NCI-H524 treated with DMSO at 0.1 percent for 48 hours (cell line): ENCODE measurements at regions not wholly inside any gene's neighbourhood (a gene's known extent, or its start where the extent isn't known, plus 50 kb on each side); places are given as distances from the start of the nearest gene placed in this dataset.
"Not testable (repeated sequence)": the region's sequence is repeated elsewhere in the genome, so short reads cannot be mapped to it uniquely, and the experiment has no call there.

ENCODE experiments used
- DNase-seq: peaks from one replicate; lab custom pipeline; 2025; lab: John Stamatoyannopoulos, UW

GRCh38 chr17:53765609-53766008 lies 57.1 kb upstream of the KIF2B start:
- DNase-seq: no peak

- DNase-seq: no peak
Measured at GRCh38 chr17:53765129-53765528, 57.6 kb upstream of the KIF2B start.

GRCh38 chr17:53757559-53757958 lies 65.2 kb upstream of the KIF2B start:
- DNase-seq: no peak

GRCh38 chr17:53757116-53757515 lies 65.6 kb upstream of the KIF2B start:
- not testable (repeated sequence) for DNase-seq

DNA sequence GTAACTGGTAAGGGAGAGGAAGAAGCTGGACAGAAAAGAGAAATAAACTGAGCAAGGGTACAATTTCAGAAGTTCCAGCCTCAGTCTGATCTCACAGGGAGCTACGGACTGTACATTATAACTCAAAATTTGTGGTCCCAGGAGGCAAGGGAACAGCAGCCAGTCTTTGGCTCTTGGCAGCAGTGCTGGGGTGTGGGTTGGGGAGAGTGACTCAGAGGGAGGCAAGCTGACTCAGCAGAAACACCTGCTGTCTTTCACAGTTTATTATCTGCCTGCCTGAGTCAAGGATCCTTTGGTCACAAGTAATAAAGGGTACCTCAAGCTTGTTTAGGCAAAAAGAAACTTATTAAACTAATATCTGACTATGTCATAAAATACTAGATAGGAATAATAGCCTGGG lies 73.5 kb upstream of the KIF2B start:
- no peak for DNase-seq

DNA sequence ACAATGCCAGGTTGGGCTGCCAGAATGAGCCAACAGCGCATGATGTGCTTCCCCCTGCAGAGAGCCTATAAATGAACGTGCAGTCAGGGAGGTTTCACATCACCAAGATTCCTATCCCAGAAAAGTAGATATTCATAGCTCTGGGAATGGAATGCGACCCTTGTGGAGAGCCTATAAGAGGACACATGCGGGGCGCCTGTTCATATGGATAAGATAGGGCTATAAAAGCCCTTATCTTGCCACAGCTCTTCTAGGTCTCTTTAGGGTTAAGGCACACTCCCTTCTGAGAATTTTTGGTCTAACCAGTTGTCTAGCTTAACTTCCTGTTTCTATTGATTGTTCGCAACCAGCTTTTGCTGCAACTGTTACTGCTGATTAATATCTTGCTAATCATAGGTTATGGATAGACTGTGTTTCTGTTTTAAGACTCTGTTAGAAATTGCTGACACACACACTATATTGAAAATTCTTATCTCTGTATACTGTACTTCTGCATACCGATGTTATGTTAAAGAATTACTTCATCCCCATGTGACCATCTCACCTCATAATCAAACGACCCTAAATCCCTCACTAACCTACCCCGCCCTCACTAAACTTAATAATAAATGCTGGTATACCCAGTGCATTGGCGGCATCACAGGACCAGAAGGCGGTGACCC lies 74.4 kb upstream of the KIF2B start:
- DNase-seq: not testable (repeated sequence)

DNA sequence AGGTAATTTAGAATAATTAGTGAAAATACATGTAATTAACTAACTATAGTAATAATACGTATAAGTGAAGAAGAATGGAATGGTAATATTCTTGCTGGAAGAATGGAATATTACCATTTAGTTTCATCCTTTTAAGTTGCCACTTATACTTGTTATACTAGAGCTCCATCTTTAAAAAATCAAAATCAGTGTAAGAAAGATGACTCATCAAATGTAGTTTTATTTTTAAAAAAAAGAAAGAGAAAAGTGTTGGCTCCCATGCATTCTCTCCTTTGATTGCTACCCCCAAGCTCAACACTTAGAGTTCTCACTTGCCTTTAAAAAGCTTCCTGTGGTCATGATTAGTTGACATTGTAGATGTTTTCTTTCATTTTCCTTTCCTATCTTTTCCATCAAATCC lies 82.4 kb upstream of the KIF2B start:
- DNase-seq: no peak

DNA sequence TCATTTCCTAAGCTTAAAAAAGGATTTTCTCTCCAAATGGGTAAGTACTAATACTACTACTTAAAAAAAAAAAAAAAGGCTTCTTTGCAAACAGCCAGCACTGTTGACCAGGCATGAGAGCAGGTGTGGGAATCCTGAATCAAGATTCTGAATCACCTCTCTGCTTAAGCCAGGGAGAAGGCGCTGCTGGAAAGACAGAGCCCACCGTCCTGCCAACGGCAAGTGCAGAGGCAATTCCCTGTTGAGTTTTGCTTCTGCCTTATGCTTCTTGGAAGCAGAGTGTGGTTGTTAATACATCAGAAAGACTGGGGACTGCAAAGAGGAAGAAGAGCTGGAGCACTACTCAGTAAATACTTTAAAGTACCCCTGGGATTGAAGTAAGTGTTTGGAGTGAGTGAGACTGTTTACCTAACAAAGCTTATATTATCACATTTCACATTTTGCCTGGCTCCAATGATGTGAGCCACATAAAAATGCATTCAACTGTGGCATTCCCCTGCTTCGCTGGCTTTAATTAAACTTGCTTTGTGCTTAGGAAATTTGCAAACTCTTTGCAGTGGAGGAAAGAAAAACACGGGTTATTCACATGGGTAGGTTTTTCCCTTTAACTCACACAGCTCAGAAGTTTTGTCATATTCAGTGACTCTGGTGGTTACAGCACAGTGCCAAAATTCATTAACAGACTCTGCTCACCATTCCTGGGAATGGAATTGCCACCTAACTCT lies 86.0 kb upstream of the KIF2B start:
- DNase-seq: no peak

GRCh38 chr17:53724726-53725125 lies 98.0 kb upstream of the KIF2B start:
- no peak for DNase-seq

DNA sequence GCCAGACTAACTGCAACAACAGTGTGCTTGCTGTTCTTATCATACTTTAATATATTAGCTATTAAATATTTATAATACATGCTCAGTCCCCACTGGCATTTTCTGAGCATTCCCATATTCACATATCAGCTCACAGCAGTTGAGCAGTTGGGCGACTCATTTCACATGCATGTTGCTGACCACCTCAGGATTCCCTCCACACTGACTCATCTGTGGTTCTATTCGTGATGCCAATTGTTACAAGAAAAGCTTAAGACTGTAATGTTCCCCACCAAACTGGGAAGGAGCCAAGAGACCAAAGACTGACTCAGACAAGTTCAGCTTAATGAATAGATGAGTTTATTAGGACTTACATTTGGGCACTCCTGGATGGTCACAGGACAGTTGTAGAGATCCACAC lies 100.3 kb upstream of the KIF2B start:
- DNase-seq: no peak

DNA sequence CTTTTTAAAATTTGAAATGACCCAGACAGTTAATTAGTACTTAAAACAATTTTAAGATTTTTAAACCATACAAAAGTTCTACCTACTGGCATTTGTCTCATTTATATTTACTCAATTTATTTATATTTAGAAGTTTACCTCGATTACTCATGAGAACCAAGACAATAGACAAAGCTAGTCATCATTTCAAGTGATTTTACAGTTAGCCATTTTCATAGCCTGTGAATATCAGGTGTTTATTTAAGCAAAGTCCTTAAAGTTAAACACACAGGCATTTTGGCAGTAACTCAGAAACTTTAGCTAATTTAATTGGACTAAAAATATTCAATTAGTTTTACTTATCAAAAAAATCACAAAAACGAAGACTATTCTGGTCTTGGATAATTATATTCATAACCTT lies 101.6 kb upstream of the KIF2B start:
- no peak for DNase-seq

- no peak for DNase-seq
Measured at GRCh38 chr17:53719229-53719628, 103.5 kb upstream of the KIF2B start.

- no peak for DNase-seq
Measured at GRCh38 chr17:53707566-53707965, 115.2 kb upstream of the KIF2B start.

GRCh38 chr17:53696286-53696685 lies 126.4 kb upstream of the KIF2B start:
- DNase-seq: no peak

- DNase-seq: no peak
Measured at GRCh38 chr17:53687324-53687723, 135.4 kb upstream of the KIF2B start.

DNA sequence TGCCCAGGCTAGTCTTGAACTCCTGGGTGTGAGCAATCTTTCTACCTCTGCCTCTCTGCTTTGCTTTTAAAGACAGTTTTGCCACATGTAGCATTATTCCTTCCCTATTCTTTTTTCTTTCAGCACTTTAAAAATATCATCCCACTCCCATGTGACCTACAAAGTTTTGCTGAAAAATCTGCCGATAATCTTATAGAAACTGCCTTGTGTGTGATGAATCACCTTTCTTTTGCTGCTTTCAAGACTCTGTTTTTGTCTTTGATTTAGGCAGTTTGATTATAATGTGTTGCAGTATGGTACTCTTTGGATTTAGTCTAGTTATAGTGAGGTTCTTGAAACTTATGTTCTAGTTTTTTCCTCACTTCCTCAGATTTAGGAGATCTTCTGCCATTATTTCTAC lies 142.0 kb upstream of the KIF2B start:
- no peak for DNase-seq

- no peak for DNase-seq
Measured at GRCh38 chr17:53668854-53669253, 153.9 kb upstream of the KIF2B start.

DNA sequence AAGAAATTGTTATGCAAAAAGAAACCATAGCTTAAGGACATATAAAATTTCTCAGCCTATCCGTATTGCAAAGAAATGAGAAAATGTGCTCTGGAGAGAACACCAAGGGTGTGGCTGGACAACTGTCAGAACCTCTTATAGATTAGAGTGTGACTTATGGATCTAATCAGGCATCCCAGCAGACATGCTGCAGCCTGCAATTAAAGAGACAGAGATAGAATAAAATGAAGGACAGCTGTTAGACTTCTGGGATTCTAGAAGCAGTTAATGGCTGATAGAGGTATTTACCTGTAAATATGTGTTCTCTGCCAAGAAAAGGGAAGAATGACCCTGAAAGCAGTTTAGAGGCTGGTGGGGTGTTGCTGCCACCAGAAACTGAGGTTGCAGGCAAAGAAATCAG lies 160.1 kb upstream of the KIF2B start:
- DNase-seq: no peak

DNA sequence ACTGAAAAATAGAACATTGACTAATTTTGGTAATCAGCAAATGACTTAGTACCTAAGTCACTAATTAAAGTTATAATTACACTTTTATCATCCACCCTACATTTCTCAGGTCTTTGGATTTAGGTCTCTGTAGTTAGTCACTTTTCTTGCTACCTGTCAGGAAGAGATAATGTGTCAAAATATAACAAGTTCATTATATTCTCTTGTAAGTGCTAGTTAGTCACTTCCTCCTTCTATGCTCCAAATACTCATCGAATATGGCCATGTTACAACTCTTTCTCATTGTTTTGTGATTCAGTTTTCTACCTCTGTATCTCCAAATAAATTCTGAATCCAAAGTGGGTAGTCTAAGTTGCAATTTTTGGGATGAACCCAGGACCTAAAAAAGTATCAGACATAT lies 163.5 kb upstream of the KIF2B start:
- DNase-seq: no peak

GRCh38 chr17:53655591-53655990 lies 167.1 kb upstream of the KIF2B start:
- DNase-seq: no peak

- DNase-seq: no peak
Measured at GRCh38 chr17:53649201-53649600, 173.5 kb upstream of the KIF2B start.

DNA sequence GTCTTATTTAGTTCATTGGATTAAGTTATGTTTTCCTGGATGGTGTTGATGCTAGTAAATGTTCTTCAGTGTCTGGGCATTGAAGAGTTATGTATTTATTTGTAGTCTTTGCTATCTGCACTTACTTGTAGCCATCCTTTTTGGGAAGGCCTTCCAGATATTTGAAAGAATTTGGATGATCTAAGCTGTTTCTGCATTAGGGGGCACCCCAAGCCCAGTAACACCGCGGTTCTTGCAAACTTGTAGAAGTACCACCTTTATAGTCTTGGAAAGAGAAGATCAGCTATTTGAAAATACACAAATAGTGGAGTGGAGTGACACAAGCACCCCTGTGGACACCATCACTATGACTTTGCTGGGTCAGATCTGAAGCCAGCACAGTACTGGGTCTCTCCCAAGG lies 175.9 kb upstream of the KIF2B start:
- DNase-seq: no peak

DNA sequence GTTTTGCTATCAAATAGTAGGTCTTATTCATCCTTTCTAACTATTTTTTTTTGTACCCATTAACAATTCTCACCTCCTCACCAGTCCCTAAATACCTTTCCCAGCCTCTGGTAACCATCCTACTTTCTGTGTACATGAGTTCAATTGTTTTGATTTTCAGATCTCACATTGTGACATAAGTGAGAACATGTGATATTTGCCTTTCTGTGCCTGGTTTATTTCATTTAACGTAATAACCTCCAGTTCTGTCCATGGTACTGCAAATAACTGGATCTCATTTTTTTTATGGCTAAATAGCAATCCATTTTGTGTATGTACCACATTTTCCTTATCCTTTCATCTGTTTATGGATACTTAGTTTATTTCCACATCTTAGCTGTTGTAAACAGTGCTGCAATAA lies 181.9 kb upstream of the KIF2B start:
- no peak for DNase-seq

GRCh38 chr17:53635444-53635843 lies 187.3 kb upstream of the KIF2B start:
- DNase-seq: no peak
